Skin epidermis (tissue), 12 donors: ENCODE measurements at regions not wholly inside any gene's neighbourhood (a gene's known extent, or its start where the extent isn't known, plus 50 kb on each side); places are given as distances from the start of the nearest gene placed in this dataset.

ENCODE experiments used
- H3K27ac ChIP-seq, 21 experiments: fragments of 200-600 bp; sonication (generic) in 11 of 21; one replicate each; pipeline ENCODE4 v1.5.0; 2020; ENCODE audit warnings: mild to moderate bottlenecking in 3 of 21, inconsistent platforms in 2 of 21, moderate library complexity in 2 of 21
- H3K4me3 ChIP-seq, 7 experiments: fragments of 200-600 bp; sonication (generic) in 2 of 7; one replicate each; pipeline ENCODE4 v1.5.0; 2020; ENCODE audit warnings: inconsistent platforms in 2 of 7, mild to moderate bottlenecking in 2 of 7, moderate library complexity in 1 of 7

DNA sequence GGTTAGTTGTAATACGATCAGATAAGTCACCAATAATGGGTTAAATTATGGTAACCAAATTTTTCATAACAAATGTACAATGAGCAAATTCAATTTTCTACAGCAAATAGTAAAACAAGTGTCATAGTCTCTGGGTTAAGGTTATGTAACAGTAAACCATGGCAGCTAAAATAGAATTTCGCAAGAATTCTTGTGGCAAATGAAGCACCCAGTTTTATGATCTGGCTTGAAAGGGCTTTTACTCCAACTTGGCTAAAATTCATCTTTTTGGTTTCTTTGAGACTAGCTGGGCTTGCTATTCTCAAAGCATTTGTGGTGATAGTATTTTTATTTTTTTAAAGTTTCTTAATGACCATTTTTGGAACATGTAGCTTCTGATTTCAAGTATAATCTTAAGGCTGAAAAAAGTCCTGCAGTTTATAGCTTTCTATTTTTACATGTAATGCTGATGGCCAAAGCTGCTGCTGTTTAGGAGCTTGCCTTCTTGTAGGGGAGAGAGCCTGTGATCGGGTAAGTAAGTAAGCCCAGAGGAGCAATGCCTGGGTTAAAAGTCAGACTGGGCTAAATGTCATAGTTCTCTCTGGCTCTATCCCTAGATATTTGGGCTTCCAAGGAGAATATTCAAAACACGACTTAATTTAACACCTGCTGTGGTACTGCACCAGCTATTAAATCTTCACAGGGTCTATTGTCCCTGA is 55.5 kb upstream of the SYPL1 start:
- peak overlapping the region in 2 of 21 experiments; percentile 12 to 68 for H3K27ac ChIP-seq
- H3K4me3 ChIP-seq, result no peak overlapping the region

DNA sequence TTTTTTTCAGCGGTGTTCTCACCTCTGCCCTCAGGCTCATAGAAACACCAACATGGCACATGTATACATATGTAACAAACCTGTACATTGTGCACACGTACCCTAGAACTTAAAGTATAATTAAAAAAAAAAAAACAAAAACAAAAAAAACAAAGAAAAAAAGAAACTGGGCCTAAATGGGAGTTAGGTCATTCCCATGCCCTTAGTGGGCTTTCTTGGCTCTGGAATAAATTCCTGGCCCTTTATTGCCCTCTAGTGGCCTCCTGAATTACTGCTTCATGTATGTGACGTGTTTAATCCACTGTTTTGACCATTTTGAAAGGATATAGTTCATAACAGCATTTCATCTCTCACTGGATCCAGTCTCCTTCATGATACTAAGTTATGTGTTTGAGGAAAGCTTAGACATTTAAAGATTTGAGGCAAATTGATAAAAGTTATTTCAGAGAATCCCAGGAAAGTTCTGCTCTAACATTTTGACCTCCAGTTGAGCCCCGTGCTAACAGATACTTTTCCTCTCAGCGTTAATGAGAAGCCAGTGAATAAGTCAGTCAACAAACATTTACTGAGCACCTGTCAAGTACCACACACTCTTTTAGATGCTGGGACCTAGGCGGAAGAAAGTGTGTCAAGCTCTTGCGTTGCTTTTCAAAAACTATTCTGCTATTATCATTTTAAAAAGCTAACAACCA is 54.7 kb upstream of the SYPL1 start:
- no peak overlapping the region for H3K4me3 ChIP-seq

DNA sequence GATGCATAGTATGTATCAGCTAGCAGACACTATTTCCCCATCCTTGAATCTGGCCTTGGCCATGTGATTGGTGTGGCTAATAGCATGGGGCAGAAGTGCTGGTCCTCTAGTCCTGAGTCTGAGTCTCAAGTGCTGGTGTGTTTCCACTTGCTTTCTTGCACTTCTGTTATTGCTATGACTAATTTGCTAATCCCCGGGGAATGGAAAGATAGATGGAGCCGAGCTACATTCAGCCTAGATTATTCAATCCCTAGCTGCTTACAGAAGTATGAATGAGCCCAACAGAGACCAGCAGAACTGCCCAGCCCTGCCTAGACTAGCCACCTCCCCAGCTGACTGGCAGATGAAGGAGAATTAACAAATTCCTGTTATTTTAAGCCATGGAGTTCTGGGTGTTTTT is 53.2 kb upstream of the SYPL1 start:
- Histone ChIP-seq H3K27ac (no peak overlapping the region), H3K4me3 (no peak overlapping the region)

More for the DNA sequence above, 54.7 kb upstream of the SYPL1 start:
- H3K27ac ChIP-seq, result peak overlapping the region in 2 of 21 experiments; percentile 12 to 68

DNA sequence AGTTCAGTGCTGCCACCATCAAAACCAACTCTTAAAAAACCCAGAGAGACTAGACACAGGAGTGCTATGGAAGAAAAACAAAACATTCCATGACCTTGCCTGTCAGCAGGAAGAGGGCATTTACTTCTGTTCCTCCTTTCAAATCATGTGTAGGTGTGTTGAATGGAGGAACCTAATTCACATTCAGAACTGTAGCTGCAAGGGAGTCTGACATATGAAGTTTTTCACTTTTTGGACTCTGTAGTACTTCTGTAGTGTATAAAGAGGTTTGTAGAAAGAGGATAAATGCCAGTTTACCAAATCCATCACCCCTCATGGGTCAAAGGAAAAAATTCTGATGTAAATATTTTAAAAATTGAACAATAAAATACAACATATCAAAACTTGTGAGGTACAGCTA is 51.1 kb upstream of the SYPL1 start:
- Histone ChIP-seq H3K27ac (no peak overlapping the region), H3K4me3 (no peak overlapping the region)
